HG03039 (cell line): ENCODE measurements at regions not wholly inside any gene's neighbourhood (a gene's known extent, or its start where the extent isn't known, plus 50 kb on each side); places are given as distances from the start of the nearest gene placed in this dataset.
"Not testable (repeated sequence)": the region's sequence is repeated elsewhere in the genome, so short reads cannot be mapped to it uniquely, and the experiment has no call there.

ENCODE experiments used
- ATAC-seq: cut with Tn5 transposase; IDR thresholded peaks from one replicate; pipeline ENCODE4 v1.9.1; 2021; ENCODE audit warnings: mild to moderate bottlenecking, moderate library complexity; ENCODE audit not compliant: unreplicated experiment

GRCh38 chr1:229856009-229856650, 210.9 kb upstream of the GALNT2 start:
- peak; percentile 91 for ATAC-seq

- ATAC-seq, result no peak
Observed at GRCh38 chr1:229857585-229857984, 209.5 kb upstream of the GALNT2 start.

- ATAC-seq, result no peak
Observed at GRCh38 chr1:229859026-229859425, 208.0 kb upstream of the GALNT2 start.

- no peak for ATAC-seq
Observed at GRCh38 chr1:229860926-229861325, 206.1 kb upstream of the GALNT2 start.

- no peak for ATAC-seq
Observed at GRCh38 chr1:229862017-229862774, 204.8 kb upstream of the GALNT2 start.

GRCh38 chr1:229863651-229864545, 203.1 kb upstream of the GALNT2 start:
- no peak for ATAC-seq

GRCh38 chr1:229864686-229865230, 202.3 kb upstream of the GALNT2 start:
- ATAC-seq, result no peak

GRCh38 chr1:229865321-229865720, 201.7 kb upstream of the GALNT2 start:
- ATAC-seq, result not testable (repeated sequence)

- no peak for ATAC-seq
Observed at GRCh38 chr1:229867726-229868125, 199.3 kb upstream of the GALNT2 start.

- ATAC-seq, result no peak
Observed at GRCh38 chr1:229869240-229869639, 197.8 kb upstream of the GALNT2 start.

GRCh38 chr1:229869687-229870086, 197.4 kb upstream of the GALNT2 start:
- ATAC-seq, result no peak

- ATAC-seq, result no peak
Observed at GRCh38 chr1:229870381-229870780, 196.7 kb upstream of the GALNT2 start.

- no peak for ATAC-seq
Observed at GRCh38 chr1:229871078-229871676, 195.9 kb upstream of the GALNT2 start.

GRCh38 chr1:229874136-229874535, 192.9 kb upstream of the GALNT2 start:
- no peak for ATAC-seq

GRCh38 chr1:229874609-229875008, 192.4 kb upstream of the GALNT2 start:
- ATAC-seq, result no peak

- ATAC-seq, result no peak
Observed at GRCh38 chr1:229875086-229875485, 192.0 kb upstream of the GALNT2 start.

- no peak for ATAC-seq
Observed at GRCh38 chr1:229879746-229880145, 187.3 kb upstream of the GALNT2 start.

GRCh38 chr1:229880271-229881170, 186.5 kb upstream of the GALNT2 start:
- ATAC-seq, result no peak

GRCh38 chr1:229882621-229883020, 184.4 kb upstream of the GALNT2 start:
- ATAC-seq, result no peak
